GM19025 (cell line): ENCODE measurements at regions not wholly inside any gene's neighbourhood (a gene's known extent, or its start where the extent isn't known, plus 50 kb on each side); places are given as distances from the start of the nearest gene placed in this dataset.
"Not testable (repeated sequence)": the region's sequence is repeated elsewhere in the genome, so short reads cannot be mapped to it uniquely, and the experiment has no call there.

ENCODE experiments used
- ATAC-seq: cut with Tn5 transposase; IDR thresholded peaks from one replicate; pipeline ENCODE4 v1.9.1; 2021; ENCODE audit warnings: mild to moderate bottlenecking, low read depth, moderate library complexity; ENCODE audit not compliant: unreplicated experiment

DNA sequence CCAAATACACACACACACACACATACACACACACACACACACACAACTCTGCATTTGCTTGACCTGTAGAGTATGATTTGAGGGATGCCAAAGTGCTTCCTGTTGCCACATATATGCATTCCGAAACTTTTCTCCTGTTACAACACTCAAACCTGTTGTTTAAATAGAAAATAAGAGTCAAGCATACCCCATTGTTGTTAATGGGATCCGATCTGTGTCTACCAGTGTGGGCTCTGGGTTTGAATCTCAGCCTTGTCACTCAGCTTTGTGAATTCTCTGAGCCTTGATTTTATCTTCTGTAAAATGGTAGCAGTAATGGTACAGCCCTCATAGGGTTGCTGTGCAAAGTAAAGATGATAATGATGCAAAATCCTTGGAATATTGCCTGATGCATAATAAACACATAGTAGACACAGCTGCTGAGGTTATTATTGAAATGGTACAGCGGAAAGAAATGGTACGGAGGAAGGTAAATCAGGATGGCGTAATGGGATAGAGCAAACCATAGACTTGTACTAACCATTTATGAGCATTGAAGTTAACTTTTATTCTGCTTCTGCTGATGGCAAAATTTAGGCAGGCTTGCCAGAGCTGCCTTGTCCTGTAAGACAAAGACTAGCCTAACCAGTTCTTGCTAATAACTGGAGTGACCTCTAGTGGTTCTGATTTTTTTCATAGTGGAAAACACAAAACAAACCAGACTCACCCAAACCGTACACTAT, 113.5 kb upstream of the PHACTR1 start:
- ATAC-seq, result no peak

DNA sequence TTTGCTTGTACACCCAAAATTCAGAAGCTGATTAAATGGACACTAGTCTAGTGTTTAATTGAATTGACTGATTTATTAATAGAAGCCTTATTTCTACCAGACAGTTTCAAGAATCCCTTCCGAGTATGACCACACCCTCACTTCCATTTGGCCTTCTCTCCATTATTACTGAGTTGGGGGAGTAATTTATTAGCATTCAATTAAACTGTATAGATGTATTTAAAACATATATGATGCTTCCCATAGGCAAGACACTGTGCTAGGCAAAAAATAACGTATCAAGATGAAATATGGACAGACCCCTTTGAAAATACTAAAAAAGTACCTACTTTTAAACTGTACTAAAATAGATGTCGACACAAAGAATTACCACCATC, 112.9 kb upstream of the PHACTR1 start:
- no peak for ATAC-seq

DNA sequence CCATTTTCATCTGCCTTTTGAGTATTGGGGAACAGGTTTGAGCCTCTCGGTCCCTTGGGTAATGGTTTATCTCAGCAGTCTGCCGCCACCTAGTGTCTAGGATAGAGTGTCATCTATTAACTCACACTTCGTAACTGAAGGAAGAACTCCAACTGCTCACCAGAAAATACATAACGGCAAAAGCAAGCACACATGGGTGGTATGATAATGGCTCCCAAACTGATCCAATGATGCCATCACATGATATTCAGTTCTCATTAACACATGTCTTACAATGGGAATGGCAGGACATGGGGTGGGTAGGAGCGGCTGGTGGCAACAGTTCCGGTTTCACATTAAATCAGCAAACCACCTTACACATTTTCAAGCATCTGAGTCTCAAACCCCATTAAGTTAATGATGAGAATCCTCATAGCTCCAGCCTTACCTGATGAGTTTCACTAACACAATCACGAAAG, 110.7 kb upstream of the PHACTR1 start:
- ATAC-seq, result peak; percentile 32

DNA sequence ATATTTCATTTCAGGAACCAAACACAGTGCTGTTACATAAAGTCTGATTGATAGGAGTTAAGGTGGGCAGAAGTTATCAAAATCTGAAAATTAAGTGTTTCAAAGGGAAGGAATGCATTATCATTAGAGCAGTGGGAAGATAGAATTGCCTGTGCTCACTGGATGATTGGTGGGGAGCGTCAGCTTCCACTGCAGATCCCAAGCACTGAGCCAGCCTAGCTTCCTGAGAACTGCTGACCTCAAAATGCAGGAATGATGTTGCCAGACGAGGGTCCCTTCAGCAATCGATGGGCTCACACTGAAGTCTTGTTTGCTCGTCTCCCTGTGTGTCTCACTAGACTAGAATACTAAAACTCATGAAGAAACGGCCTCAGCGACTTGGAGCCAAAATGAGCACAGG, 110.0 kb upstream of the PHACTR1 start:
- ATAC-seq, result no peak

DNA sequence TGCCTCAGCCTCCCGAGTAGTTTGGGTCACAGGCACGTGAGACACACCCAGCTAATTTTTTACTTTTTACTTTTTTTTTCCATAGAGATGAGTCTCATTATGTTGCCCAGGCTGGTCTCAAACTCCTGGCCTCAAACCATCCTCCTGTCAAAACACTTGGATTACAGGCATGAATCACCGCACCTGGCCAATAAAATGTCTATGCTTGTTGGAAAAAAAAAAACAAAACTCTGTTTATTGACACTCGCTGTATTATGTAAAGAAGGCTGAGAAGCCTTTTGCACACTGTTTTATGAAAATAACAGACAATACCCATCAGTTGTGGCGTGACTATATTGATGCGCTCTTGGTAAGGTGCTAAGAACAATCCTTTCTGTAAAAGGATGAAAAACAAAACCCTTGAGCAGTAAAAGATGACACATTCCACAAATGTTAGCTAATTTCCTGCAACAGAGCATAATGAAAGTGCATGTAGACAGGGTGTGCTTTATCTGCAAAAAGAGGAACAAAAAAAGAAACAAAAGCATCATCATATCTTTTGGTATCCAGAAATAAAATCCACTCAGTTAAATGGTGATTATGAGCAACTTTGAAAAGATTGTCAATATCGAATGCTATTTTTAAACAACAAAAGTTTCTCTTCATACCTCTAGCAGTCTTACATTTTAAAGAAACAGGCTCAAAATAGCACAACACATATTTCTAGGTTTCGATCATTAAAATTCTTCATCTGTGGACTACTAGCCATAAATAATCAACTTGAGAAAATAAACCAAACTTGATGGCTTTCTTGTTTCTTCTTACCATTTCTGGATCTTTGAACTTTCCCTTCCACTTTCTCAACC, 108.3 kb upstream of the PHACTR1 start:
- ATAC-seq, result peak; percentile 60

GRCh38 chr6:12608874-12609273, 107.7 kb upstream of the PHACTR1 start:
- ATAC-seq, result peak; percentile 10

DNA sequence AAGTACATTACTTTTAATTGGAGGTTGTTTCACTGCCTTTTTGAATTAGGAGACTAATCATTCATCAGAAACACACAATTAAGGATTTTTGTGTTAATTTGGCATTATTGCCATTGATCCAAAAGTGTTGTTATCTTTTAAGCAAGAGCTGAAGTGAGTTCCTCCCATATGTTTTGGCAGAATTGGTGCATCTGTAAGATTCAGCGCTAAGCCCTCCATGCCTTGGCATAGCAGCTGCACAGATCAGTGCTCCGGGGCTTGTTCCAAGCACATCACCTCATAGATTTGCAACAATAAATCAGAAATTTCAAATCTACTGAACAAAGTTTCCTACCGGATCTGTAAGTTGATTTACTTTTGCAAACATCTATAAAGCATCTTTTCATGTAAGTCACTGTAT, 106.8 kb upstream of the PHACTR1 start:
- ATAC-seq, result no peak

GRCh38 chr6:12610862-12611261, 105.7 kb upstream of the PHACTR1 start:
- no peak for ATAC-seq

GRCh38 chr6:12613811-12614210, 102.8 kb upstream of the PHACTR1 start:
- ATAC-seq, result no peak

DNA sequence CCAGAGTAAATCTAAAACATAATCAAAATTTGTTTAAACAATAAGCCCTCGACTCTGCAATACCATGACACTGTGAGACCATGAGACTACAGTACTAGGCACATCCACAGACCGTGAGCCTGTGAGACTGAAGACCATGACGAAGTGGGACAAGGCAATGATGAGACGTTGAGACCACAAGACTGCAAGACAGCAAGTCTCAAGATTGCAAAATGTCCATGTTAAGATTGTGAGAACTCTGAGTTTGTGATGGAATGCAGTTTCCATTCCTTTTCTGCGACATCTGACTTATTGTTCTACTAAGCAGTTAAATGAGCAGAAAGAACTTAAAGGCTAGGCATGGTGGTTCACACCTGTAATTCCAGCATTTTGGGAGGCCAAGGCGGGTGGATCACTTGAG, 102.1 kb upstream of the PHACTR1 start:
- ATAC-seq, result no peak

- ATAC-seq, result no peak
Observed at GRCh38 chr6:12618296-12618695, 98.3 kb upstream of the PHACTR1 start.

GRCh38 chr6:12621754-12622153, 94.8 kb upstream of the PHACTR1 start:
- ATAC-seq, result no peak

DNA sequence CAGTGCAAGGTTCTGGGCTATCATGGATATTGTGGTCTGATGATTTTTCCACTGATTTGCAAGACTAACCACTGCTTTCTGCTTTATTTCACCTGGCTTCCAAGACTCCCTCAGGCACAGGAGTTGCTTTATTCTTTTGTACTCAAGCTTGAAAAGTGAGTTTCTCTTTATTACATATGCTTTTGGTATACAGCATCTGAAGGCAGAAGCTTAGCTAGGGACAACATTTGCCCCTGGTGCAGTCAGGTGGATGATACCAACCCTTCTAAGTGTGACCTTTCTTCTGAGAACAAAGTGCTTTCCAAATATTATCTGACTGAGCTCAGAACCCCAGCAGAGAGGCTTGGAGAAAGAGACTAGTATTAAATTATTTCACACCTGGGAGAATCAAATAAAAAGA, 94.0 kb upstream of the PHACTR1 start:
- no peak for ATAC-seq

- ATAC-seq, result no peak
Observed at GRCh38 chr6:12624142-12624837, 92.3 kb upstream of the PHACTR1 start.

- ATAC-seq, result no peak
Observed at GRCh38 chr6:12627053-12627452, 89.5 kb upstream of the PHACTR1 start.

DNA sequence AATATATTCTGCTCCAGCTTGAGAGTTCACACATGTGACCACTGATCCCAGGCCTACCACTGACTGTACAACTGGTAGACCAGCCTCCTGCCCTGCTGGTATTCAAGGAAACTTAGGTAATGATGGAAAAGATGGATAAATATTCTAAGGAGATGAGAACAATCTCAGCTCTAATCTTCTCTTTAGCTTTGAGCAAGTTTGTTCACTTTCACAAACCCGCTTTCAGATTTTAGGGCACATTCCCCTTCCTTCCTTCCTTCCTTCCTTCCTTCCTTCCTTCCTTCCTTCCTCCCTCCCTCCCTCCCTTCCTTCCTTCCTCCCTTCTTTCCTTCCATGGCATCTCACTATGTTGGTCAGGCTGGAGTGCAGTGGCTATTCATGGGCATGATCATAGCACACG, 88.2 kb upstream of the PHACTR1 start:
- ATAC-seq, result no peak

DNA sequence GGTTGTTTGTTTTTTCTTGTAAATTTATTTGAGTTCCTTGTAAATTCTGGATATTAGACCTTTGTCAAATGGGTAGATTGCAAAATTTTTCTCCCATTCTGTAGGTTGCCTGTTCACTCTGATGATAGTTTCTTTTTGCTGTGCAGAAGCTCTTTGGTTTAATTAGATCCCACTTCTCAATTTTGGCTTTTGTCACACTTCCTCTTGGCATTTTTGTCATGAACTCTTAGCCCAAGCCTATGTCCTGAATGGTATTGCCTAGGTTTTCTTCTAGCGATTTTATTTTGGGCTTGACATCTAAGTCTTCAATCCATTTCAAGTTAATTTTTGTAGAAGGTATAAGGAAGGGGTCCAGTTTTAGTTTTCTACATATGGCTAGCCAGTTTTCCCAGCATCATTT, 82.8 kb upstream of the PHACTR1 start:
- not testable (repeated sequence) for ATAC-seq

- no peak for ATAC-seq
Observed at GRCh38 chr6:12635375-12635774, 81.2 kb upstream of the PHACTR1 start.

- ATAC-seq, result no peak
Observed at GRCh38 chr6:12635813-12636212, 80.8 kb upstream of the PHACTR1 start.

- ATAC-seq, result no peak
Observed at GRCh38 chr6:12636336-12636735, 80.2 kb upstream of the PHACTR1 start.

GRCh38 chr6:12637960-12638641, 78.5 kb upstream of the PHACTR1 start:
- peak; percentile 70 for ATAC-seq
